ENCODE measurements at regions not wholly inside any gene's neighbourhood (a gene's known extent, or its start where the extent isn't known, plus 50 kb on each side); places are given as distances from the start of the nearest gene placed in this dataset.

- DNase-seq, result no peak
Measured at GRCh38 chr5:167574464-167574863, 717.0 kb upstream of the WWC1 start.

GRCh38 chr5:167575330-167575729, 716.1 kb upstream of the WWC1 start:
- DNase-seq, result no peak

- DNase-seq, result no peak
Measured at GRCh38 chr5:167576126-167576525, 715.3 kb upstream of the WWC1 start.

- DNase-seq, result no peak
Measured at GRCh38 chr5:167576897-167577296, 714.5 kb upstream of the WWC1 start.

GRCh38 chr5:167577616-167578015, 713.8 kb upstream of the WWC1 start:
- no peak for DNase-seq

GRCh38 chr5:167578977-167579692, 712.3 kb upstream of the WWC1 start:
- DNase-seq, result no peak

- no peak for DNase-seq
Measured at GRCh38 chr5:167579693-167580055, 711.8 kb upstream of the WWC1 start.

GRCh38 chr5:167580608-167581007, 710.8 kb upstream of the WWC1 start:
- DNase-seq, result no peak

GRCh38 chr5:167582283-167582682, 709.2 kb upstream of the WWC1 start:
- DNase-seq, result no peak

- no peak for DNase-seq
Measured at GRCh38 chr5:167582886-167583285, 708.6 kb upstream of the WWC1 start.

- DNase-seq, result no peak
Measured at GRCh38 chr5:167585184-167585583, 706.3 kb upstream of the WWC1 start.

- no peak for DNase-seq
Measured at GRCh38 chr5:167587772-167588437, 703.5 kb upstream of the WWC1 start.

- no peak for DNase-seq
Measured at GRCh38 chr5:167592114-167592513, 699.3 kb upstream of the WWC1 start.

GRCh38 chr5:167593329-167594060, 698.0 kb upstream of the WWC1 start:
- DNase-seq, result no peak

- DNase-seq, result no peak
Measured at GRCh38 chr5:167594061-167594435, 697.4 kb upstream of the WWC1 start.

GRCh38 chr5:167594750-167595149, 696.7 kb upstream of the WWC1 start:
- DNase-seq, result no peak

- DNase-seq, result no peak
Measured at GRCh38 chr5:167595196-167595595, 696.2 kb upstream of the WWC1 start.

GRCh38 chr5:167598166-167598565, 693.3 kb upstream of the WWC1 start:
- no peak for DNase-seq

GRCh38 chr5:167602067-167602466, 689.4 kb upstream of the WWC1 start:
- DNase-seq, result no peak

GRCh38 chr5:167603135-167603534, 688.3 kb upstream of the WWC1 start:
- DNase-seq, result no peak

- no peak for DNase-seq
Measured at GRCh38 chr5:167608390-167609272, 682.8 kb upstream of the WWC1 start.

- DNase-seq, result no peak
Measured at GRCh38 chr5:167614294-167615021, 677.0 kb upstream of the WWC1 start.
